Body of pancreas (tissue), 4 donors: ENCODE measurements at regions not wholly inside any gene's neighbourhood (a gene's known extent, or its start where the extent isn't known, plus 50 kb on each side); places are given as distances from the start of the nearest gene placed in this dataset.

ENCODE experiments used
- POLR2A ChIP-seq, 3 donors: fragments of 450-650 bp; IDR thresholded peaks; one replicate each; pipeline ENCODE4 v1.6.1; 2016; ENCODE audit warnings: antibody characterized with exemption in 3 of 3, mild to moderate bottlenecking in 2 of 3
- TF ChIP-seq, protein P1 (sequence below), 7 experiments: fragments of 450-650 bp in 4 of 7; fragments of 200-600 bp in 3 of 7; sonication (generic) in 3 of 7; IDR thresholded peaks; one replicate each; pipeline ENCODE4 v1.5.1; 2016 to 2019; ENCODE audit warnings: antibody characterized with exemption in 7 of 7

DNA sequence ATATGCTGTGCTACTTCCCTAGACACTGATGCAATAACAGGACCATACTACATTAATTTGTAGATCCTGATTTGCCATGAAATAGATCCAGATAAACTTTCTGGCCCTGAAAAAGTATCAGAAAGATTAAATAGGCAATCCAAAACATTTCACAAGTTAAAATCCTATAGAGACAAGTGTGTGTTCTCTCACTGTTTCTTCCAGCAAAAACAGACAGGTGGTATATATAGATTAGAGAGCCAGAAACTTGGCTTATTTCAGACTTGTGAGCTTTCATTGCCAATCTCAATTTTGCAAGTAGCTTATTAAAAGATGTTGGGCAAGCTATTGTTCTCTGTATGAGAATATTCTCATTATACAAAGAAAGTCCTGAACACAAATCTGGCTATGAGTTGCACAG lies 289.1 kb upstream of the MANEA start:
- TF ChIP-seq, protein P1, sequence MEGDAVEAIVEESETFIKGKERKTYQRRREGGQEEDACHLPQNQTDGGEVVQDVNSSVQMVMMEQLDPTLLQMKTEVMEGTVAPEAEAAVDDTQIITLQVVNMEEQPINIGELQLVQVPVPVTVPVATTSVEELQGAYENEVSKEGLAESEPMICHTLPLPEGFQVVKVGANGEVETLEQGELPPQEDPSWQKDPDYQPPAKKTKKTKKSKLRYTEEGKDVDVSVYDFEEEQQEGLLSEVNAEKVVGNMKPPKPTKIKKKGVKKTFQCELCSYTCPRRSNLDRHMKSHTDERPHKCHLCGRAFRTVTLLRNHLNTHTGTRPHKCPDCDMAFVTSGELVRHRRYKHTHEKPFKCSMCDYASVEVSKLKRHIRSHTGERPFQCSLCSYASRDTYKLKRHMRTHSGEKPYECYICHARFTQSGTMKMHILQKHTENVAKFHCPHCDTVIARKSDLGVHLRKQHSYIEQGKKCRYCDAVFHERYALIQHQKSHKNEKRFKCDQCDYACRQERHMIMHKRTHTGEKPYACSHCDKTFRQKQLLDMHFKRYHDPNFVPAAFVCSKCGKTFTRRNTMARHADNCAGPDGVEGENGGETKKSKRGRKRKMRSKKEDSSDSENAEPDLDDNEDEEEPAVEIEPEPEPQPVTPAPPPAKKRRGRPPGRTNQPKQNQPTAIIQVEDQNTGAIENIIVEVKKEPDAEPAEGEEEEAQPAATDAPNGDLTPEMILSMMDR (IDR thresholded peaks at IDR 0.05) = no peak
- TF ChIP-seq POLR2A (IDR thresholded peaks at IDR 0.05) = no peak
